PC-3 (cell line): ENCODE measurements at regions not wholly inside any gene's neighbourhood (a gene's known extent, or its start where the extent isn't known, plus 50 kb on each side); places are given as distances from the start of the nearest gene placed in this dataset.

ENCODE experiments used
- ATAC-seq: fragments of 200-7000 bp; cut with Tn5 transposase; 2 replicates; pipeline ENCODE4 v1.9.1; 2020; ENCODE audit warnings: mild to moderate bottlenecking, moderate library complexity
- BruUV-seq: library from RNA; stranded (reverse); fragments of 400-500 nt; replicated peaks from 2 replicates; lab custom pipeline; 2021; lab: Mats Ljungman, UMichigan
- CTCF ChIA-PET: fragments of 300-600 bp; sonication (Branson Sonifier 250); formaldehyde crosslinking; loops from one replicate; lab custom pipeline; 2022; ENCODE audit warnings: antibody characterized with exemption; lab: Charles Lee
- POLR2A ChIA-PET: fragments of 300-600 bp; sonication (Branson Sonifier 250); formaldehyde crosslinking; loops from one replicate; lab custom pipeline; 2022; ENCODE audit warnings: antibody characterized with exemption; ENCODE audit not compliant: unreplicated experiment; lab: Charles Lee
- DNase-seq: peaks from one replicate; pipeline ENCODE4 v3.0.0-alpha.2; 2015
- H2AFZ ChIP-seq: fragments of 300-600 bp; sonication (generic); 2 replicates; pipeline ENCODE4 v1.6.0; 2016; ENCODE audit warnings: antibody characterized with exemption, low read length
- H3F3A ChIP-seq: fragments of 300-600 bp; sonication (generic); one replicate; pipeline ENCODE4 v1.6.0; 2017; ENCODE audit warnings: antibody characterized with exemption, low read length, control low read depth, mild to moderate bottlenecking; ENCODE audit not compliant: unreplicated experiment
- H3K27ac ChIP-seq: fragments of 300-600 bp; sonication (generic); 2 replicates; pipeline ENCODE4 v1.5.1; 2016; ENCODE audit warnings: mild to moderate bottlenecking, low read length
- H3K27me3 ChIP-seq: fragments of 300-600 bp; sonication (generic); 2 replicates; pipeline ENCODE4 v1.6.1; 2016; ENCODE audit warnings: low read length, mixed read lengths
- H3K36me3 ChIP-seq: fragments of 300-600 bp; sonication (generic); 2 replicates; pipeline ENCODE4 v1.6.1; 2016; ENCODE audit warnings: low read depth, mixed run types, low read length, mixed read lengths
- H3K4me1 ChIP-seq: fragments of 300-600 bp; sonication (generic); 2 replicates; pipeline ENCODE4 v1.5.1; 2016; ENCODE audit warnings: low read length; ENCODE audit not compliant: insufficient read depth
- H3K4me2 ChIP-seq: fragments of 300-600 bp; sonication (generic); 2 replicates; pipeline ENCODE4 v1.6.0; 2016; ENCODE audit warnings: low read length
- H3K4me3 ChIP-seq: fragments of 300-600 bp; sonication (generic); 2 replicates; pipeline ENCODE4 v1.5.1; 2016; ENCODE audit warnings: mild to moderate bottlenecking, low read length, mixed read lengths
- H3K79me2 ChIP-seq: fragments of 300-600 bp; sonication (generic); 2 replicates; pipeline ENCODE4 v1.6.1; 2017; ENCODE audit warnings: low read length, mixed read lengths
- H3K9ac ChIP-seq: fragments of 300-600 bp; sonication (generic); 2 replicates; pipeline ENCODE4 v1.6.0; 2016; ENCODE audit warnings: mild to moderate bottlenecking, low read length
- H3K9me2 ChIP-seq: fragments of 300-600 bp; sonication (generic); replicated peaks from 2 replicates; pipeline ENCODE4 v1.6.1; 2016; ENCODE audit warnings: mixed run types, low read length, mixed read lengths
- H3K9me3 ChIP-seq: fragments of 300-600 bp; sonication (generic); 2 replicates; pipeline ENCODE4 v1.6.1; 2016; ENCODE audit warnings: low read length, mixed read lengths
- H4K20me1 ChIP-seq: fragments of 300-600 bp; sonication (generic); 2 replicates; pipeline ENCODE4 v1.6.1; 2016; ENCODE audit warnings: low read length, mixed read lengths
- EZH2 ChIP-seq: fragments of 300-600 bp; sonication (generic); IDR thresholded peaks from one replicate; pipeline ENCODE4 v1.6.1; 2017; ENCODE audit warnings: antibody characterized with exemption, mild to moderate bottlenecking, low read length; ENCODE audit not compliant: unreplicated experiment
- EZH2phosphoT487 ChIP-seq: fragments of 300-600 bp; sonication (generic); IDR thresholded peaks from 2 replicates; pipeline ENCODE4 v1.6.1; 2018; ENCODE audit warnings: mild to moderate bottlenecking, antibody characterized with exemption, low read length, borderline replicate concordance
- intact Hi-C: fragments of 100-400 bp; cut with micrococcal nuclease; formaldehyde crosslinking; loops from 2 replicates; pipeline ENCODE4 v1.9.0; 2023
- TF ChIP-seq, protein P1 (sequence below): fragments of 300-600 bp; sonication (generic); conservative IDR thresholded peaks from 2 replicates; pipeline ENCODE4 v1.5.1; 2017; ENCODE audit warnings: antibody characterized with exemption, low read depth, mild to moderate bottlenecking, low read length

DNA sequence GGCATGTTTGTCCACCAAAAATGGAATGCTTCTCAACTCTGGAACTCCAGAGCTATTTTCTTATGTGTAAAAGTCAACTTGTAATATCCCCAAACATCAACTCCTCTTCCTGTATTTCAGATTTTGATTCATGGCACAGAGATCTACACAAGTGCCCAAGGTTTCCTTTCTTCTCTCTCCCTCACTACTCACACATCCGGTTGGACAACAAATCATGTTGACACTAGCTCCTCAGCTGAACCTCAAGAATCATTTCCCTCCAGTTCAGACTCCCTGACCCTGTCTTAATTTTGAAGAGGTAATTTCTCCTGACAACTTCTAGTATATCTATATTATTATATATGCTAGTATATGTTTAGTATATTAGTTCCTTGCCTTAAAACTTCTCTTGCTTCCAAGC, 485.4 kb upstream of the CCDC196 start:
- Histone ChIP-seq H3K4me3 (no peak overlapping the region), H3K4me1 (peaks cover 10% of the 10 kb centered on the region; the same call in 1 of the 2 replicates), H3K79me2 (no peaks in the 10 kb centered on the region), H3K9ac (no peak overlapping the region), H3K4me2 (no peak overlapping the region), H3K27ac (no peak overlapping the region), H3K27me3 (peaks cover under 1% of the 10 kb centered on the region; the same call in 1 of the 2 replicates), H3K9me3 (0 out of 2 replicates have a peak, but pooled peaks cover 6% of the 10 kb centered on the region), H3K9me2 (no peaks in the 10 kb centered on the region), H3K36me3 (no peaks in the 10 kb centered on the region), H2AFZ (no peak overlapping the region), H4K20me1 (no peaks in the 10 kb centered on the region), H3F3A (no peaks in the 10 kb centered on the region)
- ChIA-PET POLR2A (no interaction called here), CTCF (no interaction called here)
- no TSS peak for BruUV-seq
- ATAC-seq, result no peak
- TF ChIP-seq EZH2phosphoT487, result no peak
- TF ChIP-seq, protein P1, sequence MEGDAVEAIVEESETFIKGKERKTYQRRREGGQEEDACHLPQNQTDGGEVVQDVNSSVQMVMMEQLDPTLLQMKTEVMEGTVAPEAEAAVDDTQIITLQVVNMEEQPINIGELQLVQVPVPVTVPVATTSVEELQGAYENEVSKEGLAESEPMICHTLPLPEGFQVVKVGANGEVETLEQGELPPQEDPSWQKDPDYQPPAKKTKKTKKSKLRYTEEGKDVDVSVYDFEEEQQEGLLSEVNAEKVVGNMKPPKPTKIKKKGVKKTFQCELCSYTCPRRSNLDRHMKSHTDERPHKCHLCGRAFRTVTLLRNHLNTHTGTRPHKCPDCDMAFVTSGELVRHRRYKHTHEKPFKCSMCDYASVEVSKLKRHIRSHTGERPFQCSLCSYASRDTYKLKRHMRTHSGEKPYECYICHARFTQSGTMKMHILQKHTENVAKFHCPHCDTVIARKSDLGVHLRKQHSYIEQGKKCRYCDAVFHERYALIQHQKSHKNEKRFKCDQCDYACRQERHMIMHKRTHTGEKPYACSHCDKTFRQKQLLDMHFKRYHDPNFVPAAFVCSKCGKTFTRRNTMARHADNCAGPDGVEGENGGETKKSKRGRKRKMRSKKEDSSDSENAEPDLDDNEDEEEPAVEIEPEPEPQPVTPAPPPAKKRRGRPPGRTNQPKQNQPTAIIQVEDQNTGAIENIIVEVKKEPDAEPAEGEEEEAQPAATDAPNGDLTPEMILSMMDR, result no peak
- no peak for TF ChIP-seq EZH2
- intact Hi-C loops, result no loop called here
- peak; percentile 4 for DNase-seq

DNA sequence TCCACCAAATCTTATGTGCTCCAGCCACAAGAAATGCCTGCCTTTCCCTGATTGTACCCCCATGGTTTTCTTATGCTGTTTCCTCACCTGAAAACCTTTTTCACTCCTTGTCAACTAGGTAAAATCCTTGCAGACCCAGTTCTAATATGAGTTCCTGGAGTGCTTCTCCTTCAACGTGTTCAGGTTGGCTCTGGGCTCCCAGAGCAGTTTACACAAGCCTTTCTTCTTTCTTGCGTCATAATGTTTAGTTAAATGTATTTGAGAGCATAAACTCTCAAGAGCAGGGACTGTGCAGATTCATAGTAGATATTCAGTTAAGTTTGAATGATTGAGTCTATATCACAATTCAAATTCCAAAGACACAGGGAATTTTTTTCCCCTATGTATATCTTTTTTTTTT, 484.8 kb upstream of the CCDC196 start:
- ATAC-seq (no peak), DNase-seq (no peak)
- POLR2A ChIA-PET, result no interaction called here
- no peak overlapping the region for H3K4me3 ChIP-seq
- intact Hi-C loops, result no loop called here
- no TSS peak for BruUV-seq
- H3K27ac ChIP-seq, result no peak overlapping the region
- TF ChIP-seq EZH2phosphoT487 (no peak), EZH2 (no peak)
- TF ChIP-seq, protein P1, result no peak
- H4K20me1 ChIP-seq, result no peaks in the 10 kb centered on the region
- peaks cover 10% of the 10 kb centered on the region; the same call in 1 of the 2 replicates for H3K4me1 ChIP-seq
- CTCF ChIA-PET, result no interaction called here
- H3K4me2 ChIP-seq, result no peak overlapping the region
- H3K79me2 ChIP-seq, result no peaks in the 10 kb centered on the region
- H3K27me3 ChIP-seq, result no peaks in the 10 kb centered on the region; the same call in 1 of the 2 replicates
- H3K36me3 ChIP-seq, result no peaks in the 10 kb centered on the region
- H3K9ac ChIP-seq, result no peak overlapping the region
- H3K9me2 ChIP-seq, result no peaks in the 10 kb centered on the region
- no peak overlapping the region for H2AFZ ChIP-seq
- H3F3A ChIP-seq, result no peaks in the 10 kb centered on the region
- H3K9me3 ChIP-seq, result 0 out of 2 replicates have a peak, but pooled peaks cover 6% of the 10 kb centered on the region

DNA sequence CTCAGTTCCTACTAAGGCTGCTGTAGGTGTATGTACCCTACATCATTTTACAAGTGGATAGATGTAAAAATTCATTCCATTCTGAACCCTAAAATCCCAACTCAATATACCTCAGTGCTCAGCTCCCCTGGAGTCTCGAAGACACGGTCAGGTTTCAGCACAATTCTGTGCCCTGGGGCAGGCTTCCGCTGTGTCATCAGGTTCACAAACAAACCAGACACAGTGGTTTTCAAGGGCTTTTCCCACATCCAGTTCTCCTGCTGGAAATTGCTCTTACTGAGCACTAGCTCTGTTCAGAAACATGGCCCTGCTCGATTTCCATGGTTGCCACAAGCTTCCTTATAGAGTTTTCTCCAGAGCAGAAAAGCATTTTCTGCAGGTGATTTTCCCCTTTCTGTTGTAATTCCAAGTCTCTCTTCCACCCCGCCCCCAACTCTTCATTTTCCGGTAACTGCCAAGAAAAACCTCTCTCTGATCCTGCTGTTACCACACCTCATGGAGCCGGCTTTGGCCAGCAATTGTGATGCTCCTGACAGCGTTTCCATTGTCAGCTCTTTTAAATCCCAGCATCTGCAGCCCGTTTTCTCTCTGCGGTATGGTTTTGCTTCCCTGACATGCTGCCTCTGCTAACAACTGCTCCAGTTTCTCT, 483.0 kb upstream of the CCDC196 start:
- H3F3A ChIP-seq, result no peaks in the 10 kb centered on the region
- ATAC-seq, result peak; percentile 73
- H3K4me1 ChIP-seq, result peaks cover 10% of the 10 kb centered on the region; the same call in 1 of the 2 replicates
- TF ChIP-seq EZH2, result no peak
- TF ChIP-seq, protein P1, result no peak
- TF ChIP-seq EZH2phosphoT487, result no peak
- no peaks in the 10 kb centered on the region; the same call in 1 of the 2 replicates for H3K27me3 ChIP-seq
- DNase-seq, result peak; percentile 68
- no peaks in the 10 kb centered on the region for H4K20me1 ChIP-seq
- no peak overlapping the region for H3K27ac ChIP-seq
- no peak overlapping the region for H3K9ac ChIP-seq
- H3K79me2 ChIP-seq, result no peaks in the 10 kb centered on the region
- ChIA-PET POLR2A (no interaction called here), CTCF (no interaction called here)
- H3K4me2 ChIP-seq, result no peak overlapping the region
- H3K36me3 ChIP-seq, result no peaks in the 10 kb centered on the region
- no peak overlapping the region for H3K4me3 ChIP-seq
- H3K9me2 ChIP-seq, result no peaks in the 10 kb centered on the region
- no TSS peak for BruUV-seq
- no peak overlapping the region for H2AFZ ChIP-seq
- intact Hi-C loops, result no loop called here
- H3K9me3 ChIP-seq, result 0 out of 2 replicates have a peak, but pooled peaks cover 6% of the 10 kb centered on the region
